ENCODE measurements at regions not wholly inside any gene's neighbourhood (a gene's known extent, or its start where the extent isn't known, plus 50 kb on each side); places are given as distances from the start of the nearest gene placed in this dataset.

DNA sequence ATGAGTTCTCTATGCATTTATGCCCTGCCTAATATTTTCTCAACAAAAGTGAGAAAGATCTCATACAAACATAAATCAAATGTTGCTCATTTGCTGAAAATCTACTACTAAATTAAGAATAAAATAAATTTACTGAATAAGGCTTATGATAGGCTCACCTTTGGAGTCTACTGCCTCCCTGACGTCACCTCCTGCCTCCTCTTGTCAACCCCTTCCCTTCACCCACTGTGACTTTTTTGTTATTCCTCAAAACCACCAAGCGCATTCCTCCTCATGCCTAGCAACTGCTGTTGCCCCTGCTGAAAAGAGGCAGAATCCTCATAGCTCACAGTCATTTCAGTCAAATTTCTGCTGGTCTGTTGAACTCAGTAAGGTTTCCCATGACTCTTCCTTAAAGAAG, 2422.2 kb downstream of the TP53TG3F start:
- TF ChIP-seq, protein P1, sequence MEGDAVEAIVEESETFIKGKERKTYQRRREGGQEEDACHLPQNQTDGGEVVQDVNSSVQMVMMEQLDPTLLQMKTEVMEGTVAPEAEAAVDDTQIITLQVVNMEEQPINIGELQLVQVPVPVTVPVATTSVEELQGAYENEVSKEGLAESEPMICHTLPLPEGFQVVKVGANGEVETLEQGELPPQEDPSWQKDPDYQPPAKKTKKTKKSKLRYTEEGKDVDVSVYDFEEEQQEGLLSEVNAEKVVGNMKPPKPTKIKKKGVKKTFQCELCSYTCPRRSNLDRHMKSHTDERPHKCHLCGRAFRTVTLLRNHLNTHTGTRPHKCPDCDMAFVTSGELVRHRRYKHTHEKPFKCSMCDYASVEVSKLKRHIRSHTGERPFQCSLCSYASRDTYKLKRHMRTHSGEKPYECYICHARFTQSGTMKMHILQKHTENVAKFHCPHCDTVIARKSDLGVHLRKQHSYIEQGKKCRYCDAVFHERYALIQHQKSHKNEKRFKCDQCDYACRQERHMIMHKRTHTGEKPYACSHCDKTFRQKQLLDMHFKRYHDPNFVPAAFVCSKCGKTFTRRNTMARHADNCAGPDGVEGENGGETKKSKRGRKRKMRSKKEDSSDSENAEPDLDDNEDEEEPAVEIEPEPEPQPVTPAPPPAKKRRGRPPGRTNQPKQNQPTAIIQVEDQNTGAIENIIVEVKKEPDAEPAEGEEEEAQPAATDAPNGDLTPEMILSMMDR (IDR thresholded peaks at IDR 0.05): no peak
- TF ChIP-seq ZFX (IDR thresholded peaks at IDR 0.05; ENCODE audit: borderline replicate concordance): no peak
